AG04450 (cell line): ENCODE measurements at regions not wholly inside any gene's neighbourhood (a gene's known extent, or its start where the extent isn't known, plus 50 kb on each side); places are given as distances from the start of the nearest gene placed in this dataset.
"Not testable (repeated sequence)": the region's sequence is repeated elsewhere in the genome, so short reads cannot be mapped to it uniquely, and the experiment has no call there.

Experiments
- CTCF ChIA-PET: fragments of 300-600, 350-600 bp; formaldehyde crosslinking; extraction: SDS; loops from one replicate; lab custom pipeline; 2022; ENCODE audit warnings: antibody characterized with exemption, inconsistent platforms; lab: Charles Lee
- POLR2A ChIA-PET: fragments of 350-600 bp; formaldehyde crosslinking; extraction: SDS; loops from one replicate; lab custom pipeline; 2021; ENCODE audit warnings: antibody characterized with exemption, inconsistent platforms; lab: Yijun Ruan, JAX
- DNase-seq: peaks from one replicate; pipeline ENCODE4 v3.0.0-alpha.2; 2011; ENCODE audit warnings: low read depth, low spot score
- H3K27ac ChIP-seq: one replicate; pipeline ENCODE4 v1.5.1; 2012; ENCODE audit warnings: low read depth, low read length, control low read depth
- H3K27me3 ChIP-seq: one replicate; pipeline ENCODE4 v1.6.0; 2012; ENCODE audit warnings: low read length; ENCODE audit not compliant: control insufficient read depth, insufficient read depth
- H3K4me3 ChIP-seq: 2 replicates; pipeline ENCODE4 v1.5.1; 2011; ENCODE audit warnings: mild to moderate bottlenecking, low read depth, low read length, control low read depth
- H3K9me3 ChIP-seq: 2 replicates; pipeline ENCODE4 v1.5.1; 2012; ENCODE audit warnings: low read length; ENCODE audit not compliant: control insufficient read depth, insufficient read depth
- CTCF ChIP-seq: IDR thresholded peaks from 2 replicates; pipeline ENCODE4 v1.5.1; 2011; ENCODE audit warnings: low read depth, low read length, control low read depth, inconsistent platforms

- Histone ChIP-seq H3K27me3 (no peaks in the 10 kb centered on the region), H3K27ac (no peak overlapping the region), H3K4me3 (no peak overlapping the region), H3K9me3 (no peaks in the 10 kb centered on the region)
- no peak for DNase-seq
- ChIA-PET POLR2A (no interaction called here), CTCF (no interaction called here)
- TF ChIP-seq CTCF, result no peak
Observed at GRCh38 chr14:96705422-96706092, 91.6 kb upstream of the VRK1 start.

- CTCF ChIA-PET, result no interaction called here
Observed at GRCh38 chr14:96706893-96707292, 90.3 kb upstream of the VRK1 start.

GRCh38 chr14:96710060-96710666 is 87.0 kb upstream of the VRK1 start:
- DNase-seq, result no peak
- ChIA-PET POLR2A (no interaction called here), CTCF (no interaction called here)
- Histone ChIP-seq H3K4me3 (no peak overlapping the region), H3K27ac (no peak overlapping the region), H3K27me3 (peaks cover 2% of the 10 kb centered on the region), H3K9me3 (no peaks in the 10 kb centered on the region)
- TF ChIP-seq CTCF, result no peak

More at GRCh38 chr14:96706893-96707292, 90.3 kb upstream of the VRK1 start:
- no peak overlapping the region for H3K4me3 ChIP-seq
- DNase-seq, result no peak
- no peaks in the 10 kb centered on the region for H3K27me3 ChIP-seq
- POLR2A ChIA-PET, result no interaction called here
- H3K27ac ChIP-seq, result no peak overlapping the region
- TF ChIP-seq CTCF, result no peak
- no peaks in the 10 kb centered on the region for H3K9me3 ChIP-seq

- POLR2A ChIA-PET, result no interaction called here
- H3K27me3 ChIP-seq, result peaks cover 2% of the 10 kb centered on the region
- no peak overlapping the region for H3K4me3 ChIP-seq
- no peak for TF ChIP-seq CTCF
- H3K27ac ChIP-seq, result no peak overlapping the region
- no peaks in the 10 kb centered on the region for H3K9me3 ChIP-seq
- no peak for DNase-seq
- CTCF ChIA-PET, result no interaction called here
Observed at GRCh38 chr14:96711559-96712267, 85.5 kb upstream of the VRK1 start.

- peaks cover 2% of the 10 kb centered on the region for H3K27me3 ChIP-seq
- CTCF ChIA-PET, result no interaction called here
- H3K27ac ChIP-seq, result no peak overlapping the region
- DNase-seq, result no peak
- POLR2A ChIA-PET, result no interaction called here
- no peak overlapping the region for H3K4me3 ChIP-seq
- no peaks in the 10 kb centered on the region for H3K9me3 ChIP-seq
- TF ChIP-seq CTCF, result no peak
Observed at GRCh38 chr14:96713426-96713825, 83.8 kb upstream of the VRK1 start.

GRCh38 chr14:96714537-96714936 is 82.6 kb upstream of the VRK1 start:
- H3K4me3 ChIP-seq, CTCF ChIA-PET, H3K9me3 ChIP-seq, DNase-seq, H3K27me3 ChIP-seq, POLR2A ChIA-PET, H3K27ac ChIP-seq: not testable (repeated sequence)
